ENCODE measurements at regions not wholly inside any gene's neighbourhood (a gene's known extent, or its start where the extent isn't known, plus 50 kb on each side); places are given as distances from the start of the nearest gene placed in this dataset.
"Not testable (repeated sequence)": the region's sequence is repeated elsewhere in the genome, so short reads cannot be mapped to it uniquely, and the experiment has no call there.

DNA sequence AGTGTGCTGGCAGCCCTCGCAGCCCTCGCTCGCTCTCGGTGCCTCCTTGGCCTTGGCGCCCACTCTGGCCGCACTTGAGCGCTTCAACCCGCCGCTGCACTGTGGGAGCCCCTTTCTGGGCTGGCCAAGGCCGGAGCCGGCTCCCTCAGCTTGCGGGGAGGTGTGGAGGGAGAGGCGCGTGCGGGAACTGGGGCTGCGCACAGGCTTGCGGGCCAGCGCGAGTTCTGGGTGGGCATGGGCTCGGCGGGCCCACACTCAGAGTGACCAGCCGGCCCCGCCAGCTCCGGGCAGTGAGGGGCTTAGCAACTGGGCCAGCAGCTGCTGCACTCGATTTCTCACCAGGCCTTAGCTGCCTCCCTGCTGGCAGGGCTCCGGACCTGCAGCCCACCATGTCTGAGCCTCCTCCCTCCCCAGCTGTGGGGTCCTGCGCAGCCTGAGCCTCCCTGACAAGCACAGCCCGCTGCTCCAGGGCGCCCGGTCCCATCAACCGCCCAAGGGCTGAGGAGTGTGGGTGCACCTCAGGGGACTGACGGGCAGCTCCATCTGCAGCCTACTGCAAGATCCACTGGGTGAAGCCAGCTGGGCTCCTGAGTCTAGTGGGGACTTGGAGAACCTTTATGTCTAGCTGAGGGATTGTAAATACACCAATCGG lies 786.0 kb upstream of the SORCS1 start:
- H3K27ac ChIP-seq (ENCODE audit: low read length); DNase-seq (ENCODE audit: low read depth, low spot score); H3K27me3 ChIP-seq (ENCODE audit: control insufficient read depth, insufficient read depth, low read length); H3K9me3 ChIP-seq (ENCODE audit: control insufficient read depth, insufficient read depth, low read length); H3K36me3 ChIP-seq (ENCODE audit: control insufficient read depth, insufficient read depth, low read length); H3K4me3 ChIP-seq (ENCODE audit: low read length); H3K4me1 ChIP-seq (ENCODE audit: control insufficient read depth, insufficient read depth, low read length): not testable (repeated sequence)
- WGBS (ENCODE audit: insufficient coverage, insufficient read length): no CpG with 5 or more reads among the region's 33 CpGs

DNA sequence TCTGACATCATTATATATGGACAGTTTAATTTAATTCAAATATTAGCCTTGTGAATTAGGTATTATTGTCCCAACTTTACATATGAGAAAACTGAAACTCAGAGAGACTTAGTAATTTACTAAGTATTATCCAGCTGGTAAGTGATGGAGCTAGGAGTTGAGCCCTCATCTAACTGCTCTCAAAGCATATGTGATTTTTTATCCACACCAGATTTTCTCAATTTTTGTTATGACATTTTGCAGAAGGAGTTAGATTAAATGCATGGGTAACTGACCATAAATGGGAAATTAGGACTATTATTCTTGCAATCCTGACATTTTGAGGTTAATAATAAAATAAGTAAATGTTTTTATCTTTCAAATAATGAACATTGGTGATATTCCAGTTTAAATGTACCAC lies 778.3 kb upstream of the SORCS1 start:
- H3K9me3 ChIP-seq (ENCODE audit: control insufficient read depth, insufficient read depth, low read length): no peaks in the 10 kb centered on the region
- H3K27ac ChIP-seq (ENCODE audit: low read length): no peak overlapping the region
- DNase-seq (ENCODE audit: low read depth, low spot score): no peak
- H3K4me3 ChIP-seq (ENCODE audit: low read length): no peak overlapping the region
- H3K4me1 ChIP-seq (ENCODE audit: control insufficient read depth, insufficient read depth, low read length): no peaks in the 10 kb centered on the region
- no peaks in the 10 kb centered on the region for H3K27me3 ChIP-seq (ENCODE audit: control insufficient read depth, insufficient read depth, low read length)
- no peaks in the 10 kb centered on the region for H3K36me3 ChIP-seq (ENCODE audit: control insufficient read depth, insufficient read depth, low read length)

DNA sequence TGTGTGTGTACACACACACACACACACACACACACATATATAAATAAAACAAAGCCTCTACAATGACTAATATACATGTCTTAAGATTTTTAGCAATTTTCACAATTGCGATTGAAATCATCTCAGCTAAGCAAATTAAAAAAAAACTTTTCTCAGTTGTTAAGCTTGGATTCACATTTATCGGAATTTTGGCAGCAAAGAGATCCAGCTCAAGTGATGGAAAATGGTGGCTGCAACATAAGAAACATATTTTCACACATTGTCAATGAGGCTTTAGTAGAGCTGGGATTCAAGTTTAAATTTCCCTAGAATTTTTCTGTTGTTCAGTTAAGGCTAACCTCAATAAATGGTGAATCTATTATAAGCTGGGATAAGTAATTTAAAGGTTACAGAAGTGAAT lies 768.6 kb upstream of the SORCS1 start:
- Histone ChIP-seq H3K4me1 (ENCODE audit: control insufficient read depth, insufficient read depth, low read length) (no peaks in the 10 kb centered on the region), H3K9me3 (ENCODE audit: control insufficient read depth, insufficient read depth, low read length) (no peaks in the 10 kb centered on the region), H3K36me3 (ENCODE audit: control insufficient read depth, insufficient read depth, low read length) (no peaks in the 10 kb centered on the region), H3K4me3 (ENCODE audit: low read length) (no peak overlapping the region), H3K27me3 (ENCODE audit: control insufficient read depth, insufficient read depth, low read length) (no peaks in the 10 kb centered on the region), H3K27ac (ENCODE audit: low read length) (no peak overlapping the region)
- DNase-seq (ENCODE audit: low read depth, low spot score): no peak
- WGBS (ENCODE audit: insufficient coverage, insufficient read length): no CpG with 5 or more reads among the region's 2 CpGs

DNA sequence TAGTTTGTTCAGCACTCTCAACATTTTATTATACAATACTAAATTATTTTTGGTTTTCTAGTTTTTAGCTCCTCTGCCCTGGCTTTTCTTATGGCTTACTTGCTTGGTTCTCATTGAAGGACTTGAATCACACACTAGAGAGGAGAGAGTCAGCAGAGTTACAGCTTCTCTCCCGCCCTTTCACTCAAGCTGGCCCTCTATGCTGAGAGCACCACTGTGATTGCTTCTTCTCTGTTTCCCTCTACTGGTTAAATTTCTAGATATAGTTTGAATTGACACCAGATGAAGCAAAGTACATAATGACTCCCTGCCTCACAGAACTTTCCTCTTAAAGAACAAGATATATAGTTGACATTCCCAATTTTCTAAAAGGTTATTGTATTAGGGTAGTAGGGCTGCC lies 767.3 kb upstream of the SORCS1 start:
- no peaks in the 10 kb centered on the region for H3K9me3 ChIP-seq (ENCODE audit: control insufficient read depth, insufficient read depth, low read length)
- WGBS (ENCODE audit: insufficient coverage, insufficient read length): no CpG with 5 or more reads among the region's 1 CpG
- H3K36me3 ChIP-seq (ENCODE audit: control insufficient read depth, insufficient read depth, low read length): no peaks in the 10 kb centered on the region
- H3K4me1 ChIP-seq (ENCODE audit: control insufficient read depth, insufficient read depth, low read length): no peaks in the 10 kb centered on the region
- no peaks in the 10 kb centered on the region for H3K27me3 ChIP-seq (ENCODE audit: control insufficient read depth, insufficient read depth, low read length)
- H3K27ac ChIP-seq (ENCODE audit: low read length): no peak overlapping the region
- DNase-seq (ENCODE audit: low read depth, low spot score): no peak
- H3K4me3 ChIP-seq (ENCODE audit: low read length): no peak overlapping the region

DNA sequence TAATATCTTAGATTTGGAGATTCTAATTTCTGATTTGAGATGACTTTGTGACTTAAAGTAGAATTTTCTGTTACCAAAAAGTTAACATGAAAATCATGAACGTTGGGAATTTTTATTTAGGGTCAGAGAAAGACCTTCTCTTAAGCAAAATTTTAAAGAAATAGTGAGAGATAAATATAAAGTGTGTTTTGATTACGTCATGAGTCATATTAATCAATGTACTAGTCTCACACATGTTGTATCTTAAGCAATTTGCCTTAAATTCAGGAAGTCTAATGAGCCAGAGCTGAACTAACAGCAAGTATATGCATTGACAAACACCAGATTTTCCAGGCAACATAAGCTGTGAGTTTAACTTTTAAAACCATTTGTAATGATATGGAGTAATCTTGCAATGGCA lies 765.5 kb upstream of the SORCS1 start:
- Histone ChIP-seq H3K4me1 (ENCODE audit: control insufficient read depth, insufficient read depth, low read length) (no peaks in the 10 kb centered on the region), H3K4me3 (ENCODE audit: low read length) (no peak overlapping the region), H3K27ac (ENCODE audit: low read length) (no peak overlapping the region), H3K27me3 (ENCODE audit: control insufficient read depth, insufficient read depth, low read length) (no peaks in the 10 kb centered on the region), H3K9me3 (ENCODE audit: control insufficient read depth, insufficient read depth, low read length) (no peaks in the 10 kb centered on the region), H3K36me3 (ENCODE audit: control insufficient read depth, insufficient read depth, low read length) (no peaks in the 10 kb centered on the region)
- no peak for DNase-seq (ENCODE audit: low read depth, low spot score)
- no CpG with 5 or more reads among the region's 2 CpGs for WGBS (ENCODE audit: insufficient coverage, insufficient read length)

DNA sequence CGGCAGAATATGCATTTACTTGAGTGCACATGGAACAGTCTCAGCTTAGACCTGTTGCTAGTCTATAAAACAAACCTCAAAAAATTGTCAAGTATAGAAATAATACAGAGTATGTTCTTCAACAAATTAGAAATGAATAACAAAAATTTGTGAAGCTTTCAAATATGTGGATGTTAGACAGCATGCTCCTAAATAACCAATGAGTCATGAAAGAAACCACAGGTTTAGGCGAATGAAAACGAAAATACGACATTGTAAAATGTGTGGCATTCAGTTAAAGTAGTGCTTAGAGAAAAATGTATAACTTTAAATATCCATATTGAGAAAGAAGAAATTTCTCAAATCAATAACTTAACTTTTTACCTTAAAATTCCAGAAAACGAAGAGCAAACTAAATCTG lies 760.0 kb upstream of the SORCS1 start:
- no CpG with 5 or more reads among the region's 5 CpGs for WGBS (ENCODE audit: insufficient coverage, insufficient read length)
- DNase-seq (ENCODE audit: low read depth, low spot score): no peak
- Histone ChIP-seq H3K36me3 (ENCODE audit: control insufficient read depth, insufficient read depth, low read length) (no peaks in the 10 kb centered on the region), H3K27me3 (ENCODE audit: control insufficient read depth, insufficient read depth, low read length) (no peaks in the 10 kb centered on the region), H3K4me3 (ENCODE audit: low read length) (no peak overlapping the region), H3K9me3 (ENCODE audit: control insufficient read depth, insufficient read depth, low read length) (no peaks in the 10 kb centered on the region), H3K4me1 (ENCODE audit: control insufficient read depth, insufficient read depth, low read length) (no peaks in the 10 kb centered on the region), H3K27ac (ENCODE audit: low read length) (no peak overlapping the region)

DNA sequence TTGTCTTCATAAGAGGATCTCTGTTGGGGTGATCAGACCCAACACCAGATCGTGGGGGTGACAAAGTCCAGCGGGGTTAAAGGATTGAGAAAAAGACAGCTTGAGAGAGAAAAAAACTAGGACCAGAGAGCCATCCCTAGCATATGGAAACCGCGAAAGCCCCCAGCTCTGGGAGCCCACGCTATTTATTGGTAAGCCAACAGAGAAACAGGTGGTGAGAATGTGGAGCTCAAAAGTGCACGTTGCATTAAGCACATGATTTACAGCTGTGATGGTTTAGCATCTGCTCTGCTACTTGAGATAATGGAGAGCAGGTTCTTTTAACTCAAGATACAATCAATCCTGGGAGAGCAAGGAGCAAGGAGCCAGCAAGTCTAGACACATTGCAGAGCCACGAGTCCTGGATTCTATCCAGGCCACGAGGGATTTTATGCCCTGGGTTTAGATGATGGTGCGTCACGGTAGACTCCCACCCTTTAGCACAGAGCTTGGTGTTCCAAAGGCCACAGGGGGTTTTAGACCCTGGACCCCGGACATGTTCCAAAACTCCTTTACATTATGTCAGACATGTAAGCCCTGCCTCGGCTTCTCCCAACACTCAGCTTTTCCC lies 755.2 kb upstream of the SORCS1 start:
- no peaks in the 10 kb centered on the region for H3K36me3 ChIP-seq (ENCODE audit: control insufficient read depth, insufficient read depth, low read length)
- WGBS (ENCODE audit: insufficient coverage, insufficient read length): no CpG with 5 or more reads among the region's 12 CpGs
- H3K9me3 ChIP-seq (ENCODE audit: control insufficient read depth, insufficient read depth, low read length): no peaks in the 10 kb centered on the region
- DNase-seq (ENCODE audit: low read depth, low spot score): no peak
- H3K4me1 ChIP-seq (ENCODE audit: control insufficient read depth, insufficient read depth, low read length): no peaks in the 10 kb centered on the region
- H3K27ac ChIP-seq (ENCODE audit: low read length): no peak overlapping the region
- no peaks in the 10 kb centered on the region for H3K27me3 ChIP-seq (ENCODE audit: control insufficient read depth, insufficient read depth, low read length)
- no peak overlapping the region for H3K4me3 ChIP-seq (ENCODE audit: low read length)

DNA sequence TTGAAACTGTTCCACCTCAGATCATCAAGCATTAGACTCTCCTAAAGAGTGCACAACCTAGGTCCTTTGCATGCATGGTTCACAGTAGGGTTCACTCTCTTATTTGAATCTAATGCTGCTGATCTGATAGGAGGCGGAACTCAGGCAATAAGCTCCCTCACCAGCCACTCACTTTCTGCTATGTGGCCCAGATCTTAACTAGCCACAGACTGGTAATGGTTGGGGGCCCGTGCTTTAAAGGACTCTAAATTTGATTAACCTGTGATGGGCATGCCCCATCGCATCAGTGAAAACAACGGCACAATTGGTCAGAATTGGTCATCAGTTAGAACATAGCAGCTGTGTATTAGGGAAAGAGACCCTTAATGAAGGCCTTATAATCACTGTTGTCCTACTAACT lies 753.7 kb upstream of the SORCS1 start:
- Histone ChIP-seq H3K36me3 (ENCODE audit: control insufficient read depth, insufficient read depth, low read length) (no peaks in the 10 kb centered on the region), H3K4me3 (ENCODE audit: low read length) (no peak overlapping the region)
- WGBS (ENCODE audit: insufficient coverage, insufficient read length): no CpG with 5 or more reads among the region's 4 CpGs

DNA sequence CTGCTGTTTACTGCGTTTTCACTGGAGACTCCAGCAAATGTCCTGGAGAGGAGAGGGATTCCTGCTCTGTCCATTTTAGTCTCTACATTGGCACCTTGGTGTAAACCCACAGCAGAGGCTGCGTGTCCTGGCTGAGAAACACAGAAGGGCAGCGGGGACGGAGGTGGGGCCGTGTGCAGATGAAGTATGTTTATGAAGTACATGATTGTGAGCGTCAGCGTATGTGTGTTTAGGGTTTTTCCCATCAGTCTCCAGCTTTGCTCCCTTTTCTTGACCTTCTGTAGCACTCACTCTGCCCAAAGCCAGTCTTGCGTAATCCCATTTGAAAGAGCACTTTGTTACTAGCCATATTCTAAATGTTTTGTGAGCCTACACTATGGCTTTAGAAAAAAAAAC lies 750.7 kb upstream of the SORCS1 start:
- Histone ChIP-seq H3K4me3 (ENCODE audit: low read length) (peak overlapping the region; percentile 56; the same call in 1 of the 2 replicates), H3K27me3 (ENCODE audit: control insufficient read depth, insufficient read depth, low read length) (no peaks in the 10 kb centered on the region), H3K9me3 (ENCODE audit: control insufficient read depth, insufficient read depth, low read length) (no peaks in the 10 kb centered on the region), H3K27ac (ENCODE audit: low read length) (no peak overlapping the region), H3K4me1 (ENCODE audit: control insufficient read depth, insufficient read depth, low read length) (no peaks in the 10 kb centered on the region), H3K36me3 (ENCODE audit: control insufficient read depth, insufficient read depth, low read length) (no peaks in the 10 kb centered on the region)
- no peak for DNase-seq (ENCODE audit: low read depth, low spot score)
- WGBS (ENCODE audit: insufficient coverage, insufficient read length): no CpG with 5 or more reads among the region's 8 CpGs

More for the DNA sequence above, 753.7 kb upstream of the SORCS1 start:
- Histone ChIP-seq H3K4me1 (ENCODE audit: control insufficient read depth, insufficient read depth, low read length) (no peaks in the 10 kb centered on the region), H3K27ac (ENCODE audit: low read length) (no peak overlapping the region), H3K27me3 (ENCODE audit: control insufficient read depth, insufficient read depth, low read length) (no peaks in the 10 kb centered on the region), H3K9me3 (ENCODE audit: control insufficient read depth, insufficient read depth, low read length) (no peaks in the 10 kb centered on the region)
- no peak for DNase-seq (ENCODE audit: low read depth, low spot score)

DNA sequence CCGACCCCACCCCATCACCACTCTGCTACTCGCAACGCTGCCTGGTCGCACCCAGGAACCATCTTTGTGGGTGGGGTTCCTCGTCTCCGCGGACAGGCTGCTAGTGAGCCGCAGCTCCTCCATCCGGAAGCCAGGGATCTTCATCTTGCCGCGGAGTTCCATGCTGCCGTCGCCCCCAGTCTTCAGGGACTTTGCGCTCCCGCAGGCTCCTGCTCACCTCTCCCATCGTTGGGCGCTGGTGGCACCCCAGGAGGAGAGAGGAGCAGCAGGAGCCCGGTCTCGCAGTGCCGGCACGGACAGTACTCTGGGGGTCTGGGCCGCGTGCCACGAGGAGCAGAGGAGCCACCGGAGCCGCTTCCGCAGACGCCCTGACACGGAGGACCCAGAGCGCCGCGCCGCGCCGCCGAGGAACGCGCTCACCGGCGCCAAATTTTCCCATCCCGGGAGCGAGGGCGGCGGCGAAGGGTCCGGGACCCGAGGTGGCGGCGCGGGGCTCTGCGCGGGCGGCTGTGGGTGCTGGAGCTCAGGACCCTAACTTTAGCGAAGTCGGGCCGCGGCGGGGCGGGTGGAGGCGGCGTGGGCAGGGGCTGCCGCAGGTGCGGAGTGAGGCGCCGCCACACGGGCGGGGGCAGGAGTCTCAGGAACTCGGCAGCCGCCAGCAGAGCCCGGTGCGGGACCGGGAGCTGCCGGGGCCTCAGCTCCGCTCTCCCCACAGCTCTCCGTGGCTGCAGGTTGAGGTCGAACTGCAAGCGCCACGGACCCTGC lies 750.1 kb upstream of the SORCS1 start:
- Histone ChIP-seq H3K4me3 (ENCODE audit: low read length) (peak overlapping the region; percentile 56; the same call in 1 of the 2 replicates), H3K36me3 (ENCODE audit: control insufficient read depth, insufficient read depth, low read length) (no peaks in the 10 kb centered on the region), H3K27me3 (ENCODE audit: control insufficient read depth, insufficient read depth, low read length) (no peaks in the 10 kb centered on the region), H3K9me3 (ENCODE audit: control insufficient read depth, insufficient read depth, low read length) (no peaks in the 10 kb centered on the region), H3K4me1 (ENCODE audit: control insufficient read depth, insufficient read depth, low read length) (no peaks in the 10 kb centered on the region), H3K27ac (ENCODE audit: low read length) (no peak overlapping the region)
- no peak for DNase-seq (ENCODE audit: low read depth, low spot score)
- no CpG with 5 or more reads among the region's 78 CpGs for WGBS (ENCODE audit: insufficient coverage, insufficient read length)
